ENCODE measurements at regions not wholly inside any gene's neighbourhood (a gene's known extent, or its start where the extent isn't known, plus 50 kb on each side); places are given as distances from the start of the nearest gene placed in this dataset.

DNA sequence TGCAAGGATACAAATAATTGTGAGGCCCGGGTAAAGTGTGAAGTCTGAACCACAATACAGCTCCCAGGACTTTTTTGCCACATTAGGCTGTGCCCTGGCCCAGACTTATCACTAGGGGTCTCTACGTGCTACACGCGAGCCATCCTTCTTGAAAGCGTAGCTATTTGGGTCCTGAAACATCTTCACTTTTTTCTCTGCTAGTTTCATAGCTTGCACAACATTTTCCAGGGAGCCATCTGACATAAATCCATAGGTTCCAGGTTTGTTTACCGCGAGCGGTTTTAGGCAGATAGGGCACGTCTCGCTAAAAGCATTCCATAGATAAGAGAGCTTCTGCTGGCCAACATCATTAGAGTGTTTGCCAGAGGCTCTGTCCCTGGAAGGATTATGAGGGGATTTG is 226.5 kb downstream of the RPS24 start:
- H3K36me3 Mint-ChIP-seq: no peaks in the 10 kb centered on the region
- peak overlapping the region in 1 of 8 donors; percentile 58 for H3K27ac Mint-ChIP-seq
- Histone ChIP-seq H3K4me3 (ENCODE audit: low read length) (no peak overlapping the region), H3K36me3 (ENCODE audit: insufficient read depth, low read length) (no peaks in the 10 kb centered on the region), H3K27ac (ENCODE audit: low read depth, low read length) (no peak overlapping the region), H3K9me3 (ENCODE audit: low read length) (no peaks in the 10 kb centered on the region), H3K27me3 (ENCODE audit: insufficient read depth, low read length, poor library complexity, severe bottlenecking) (no peaks in the 10 kb centered on the region), H3K4me1 (ENCODE audit: insufficient read depth, low read length) (no peaks in the 10 kb centered on the region)
- ChIA-PET POLR2A (no interaction called here), CTCF (interaction anchor here (2.2 kb wide), 1 partner anchor 935 kb away, joined by 8 read pairs; no protein-coding TSS in a partner anchor)
- peaks cover 0 to 11% of the 10 kb centered on the region in 2 donors for H3K27me3 Mint-ChIP-seq
- H3K4me3 Mint-ChIP-seq: no peak overlapping the region
- H3K9me3 Mint-ChIP-seq: no peaks in the 10 kb centered on the region
- H3K4me1 Mint-ChIP-seq: no peaks in the 10 kb centered on the region
- no peak for DNase-seq

DNA sequence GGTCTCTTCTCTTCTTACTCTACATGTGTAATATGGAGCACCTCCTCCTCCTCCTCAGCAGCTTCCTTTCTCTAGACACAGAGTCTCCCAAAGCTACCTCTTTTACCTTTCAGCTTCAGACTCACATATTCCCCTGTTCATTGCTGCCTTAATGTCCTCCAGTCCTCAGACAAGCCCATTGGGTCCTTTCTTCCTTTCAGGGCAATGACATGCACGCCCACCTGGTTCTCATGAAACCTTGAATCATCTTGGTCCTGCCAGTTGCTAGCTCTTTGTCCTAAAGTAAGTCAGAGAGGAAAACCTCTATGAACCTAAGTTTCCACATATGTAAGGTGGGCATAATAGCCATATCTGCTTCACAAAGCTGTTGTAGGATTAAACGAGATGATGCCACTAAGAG is 227.0 kb downstream of the RPS24 start:
- CTCF ChIA-PET: interaction anchor here (2.2 kb wide), 1 partner anchor 935 kb away, joined by 8 read pairs; no protein-coding TSS in a partner anchor
- no peak for DNase-seq
- peaks cover 0 to 11% of the 10 kb centered on the region in 2 donors for H3K27me3 Mint-ChIP-seq

DNA sequence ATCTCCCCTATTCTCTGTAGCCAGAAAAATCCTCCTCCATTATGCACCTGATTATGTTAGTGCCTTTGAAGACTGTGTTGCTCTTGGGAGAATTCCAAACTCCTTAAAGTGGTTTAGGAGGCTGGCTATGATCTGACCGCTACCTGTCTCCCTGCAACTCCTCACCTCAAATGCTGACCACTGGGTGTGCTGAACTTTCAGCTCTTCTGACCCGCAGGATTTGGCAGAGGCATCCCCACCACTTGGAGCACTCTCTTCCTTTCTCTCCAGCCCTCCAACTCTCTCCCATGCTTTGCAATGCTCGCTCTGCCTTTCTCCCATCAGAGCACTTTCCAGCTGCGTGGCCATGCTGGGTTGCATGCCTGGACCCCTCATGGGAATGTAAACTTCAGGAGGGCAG is 227.6 kb downstream of the RPS24 start:
- peak overlapping the region in 1 of 8 donors; percentile 58 for H3K27ac Mint-ChIP-seq
- H3K36me3 Mint-ChIP-seq: no peaks in the 10 kb centered on the region
- H3K36me3 ChIP-seq (ENCODE audit: insufficient read depth, low read length): no peaks in the 10 kb centered on the region
- POLR2A ChIA-PET: no interaction called here
- no peaks in the 10 kb centered on the region for H3K4me1 ChIP-seq (ENCODE audit: insufficient read depth, low read length)
- H3K9me3 Mint-ChIP-seq: no peaks in the 10 kb centered on the region
- no peak overlapping the region for H3K27ac ChIP-seq (ENCODE audit: low read depth, low read length)
- H3K9me3 ChIP-seq (ENCODE audit: low read length): no peaks in the 10 kb centered on the region
- no peaks in the 10 kb centered on the region for H3K27me3 ChIP-seq (ENCODE audit: insufficient read depth, low read length, poor library complexity, severe bottlenecking)
- no peak overlapping the region for H3K4me3 ChIP-seq (ENCODE audit: low read length)
- peaks cover 0 to 11% of the 10 kb centered on the region in 2 donors for H3K27me3 Mint-ChIP-seq
- H3K4me1 Mint-ChIP-seq: no peaks in the 10 kb centered on the region
- CTCF ChIA-PET: no interaction called here
- H3K4me3 Mint-ChIP-seq: no peak overlapping the region
- no peak for DNase-seq

More for the DNA sequence above, 227.0 kb downstream of the RPS24 start:
- Mint-ChIP-seq H3K4me3 (no peak overlapping the region), H3K9me3 (no peaks in the 10 kb centered on the region), H3K4me1 (no peaks in the 10 kb centered on the region), H3K36me3 (no peaks in the 10 kb centered on the region), H3K27ac (no peak overlapping the region)
- Histone ChIP-seq H3K9me3 (ENCODE audit: low read length) (no peaks in the 10 kb centered on the region), H3K4me1 (ENCODE audit: insufficient read depth, low read length) (no peaks in the 10 kb centered on the region), H3K36me3 (ENCODE audit: insufficient read depth, low read length) (no peaks in the 10 kb centered on the region), H3K4me3 (ENCODE audit: low read length) (no peak overlapping the region), H3K27ac (ENCODE audit: low read depth, low read length) (no peak overlapping the region), H3K27me3 (ENCODE audit: insufficient read depth, low read length, poor library complexity, severe bottlenecking) (no peaks in the 10 kb centered on the region)
- POLR2A ChIA-PET: no interaction called here

DNA sequence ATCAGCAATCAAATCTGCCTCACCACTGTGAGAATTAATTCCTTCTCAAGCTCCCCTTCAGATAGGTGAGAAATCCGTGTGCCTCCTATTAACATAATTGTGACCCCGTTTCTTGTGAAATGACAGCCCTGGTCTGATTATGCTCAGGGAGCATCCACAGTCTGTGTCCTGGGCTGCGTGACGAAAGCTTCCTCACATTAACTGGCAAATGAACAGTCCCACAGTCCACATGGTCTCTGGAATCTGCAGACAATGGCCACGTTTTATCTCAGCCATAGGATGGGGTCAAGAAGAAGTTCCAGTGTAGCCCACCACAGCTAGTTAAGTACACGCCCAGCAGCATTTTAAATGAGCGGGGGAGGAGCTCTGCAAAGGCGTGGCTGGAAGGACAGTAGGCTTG is 229.2 kb downstream of the RPS24 start:
- ChIA-PET CTCF (no interaction called here), POLR2A (no interaction called here)
- H3K4me1 Mint-ChIP-seq: no peaks in the 10 kb centered on the region
- Histone ChIP-seq H3K27me3 (ENCODE audit: insufficient read depth, low read length, poor library complexity, severe bottlenecking) (no peaks in the 10 kb centered on the region), H3K36me3 (ENCODE audit: insufficient read depth, low read length) (no peaks in the 10 kb centered on the region), H3K4me3 (ENCODE audit: low read length) (no peak overlapping the region), H3K9me3 (ENCODE audit: low read length) (no peaks in the 10 kb centered on the region), H3K27ac (ENCODE audit: low read depth, low read length) (no peak overlapping the region), H3K4me1 (ENCODE audit: insufficient read depth, low read length) (no peaks in the 10 kb centered on the region)
- H3K27ac Mint-ChIP-seq: no peak overlapping the region
- no peaks in the 10 kb centered on the region for H3K9me3 Mint-ChIP-seq
- H3K27me3 Mint-ChIP-seq: peaks cover 0 to 11% of the 10 kb centered on the region in 2 donors
- H3K4me3 Mint-ChIP-seq: no peak overlapping the region
- no peak for DNase-seq
- no peaks in the 10 kb centered on the region for H3K36me3 Mint-ChIP-seq

DNA sequence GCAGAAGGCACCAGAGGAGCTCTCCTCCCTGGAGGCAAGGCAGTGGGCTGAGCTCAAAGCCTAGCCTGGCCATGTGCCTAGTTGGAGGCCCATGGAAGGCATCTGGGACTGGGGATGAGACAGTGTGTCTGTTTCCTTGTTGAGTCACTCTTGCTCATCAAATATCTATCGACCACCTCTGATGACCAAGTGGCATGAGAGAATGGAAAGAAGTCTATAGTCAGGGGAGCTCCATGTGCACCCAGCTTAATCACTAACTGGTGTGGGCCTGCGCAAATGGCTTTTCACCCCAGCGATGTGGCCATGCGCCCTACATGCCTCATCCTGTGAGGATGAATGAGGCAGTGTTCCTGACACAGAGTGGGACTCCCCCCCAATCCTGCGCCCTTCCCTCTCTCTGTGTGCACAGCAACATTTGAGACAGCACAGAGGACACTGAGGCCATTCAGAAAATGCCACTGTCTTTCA is 229.9 kb downstream of the RPS24 start:
- H3K4me3 Mint-ChIP-seq: no peak overlapping the region
- no peaks in the 10 kb centered on the region for H3K36me3 Mint-ChIP-seq
- no peak overlapping the region for H3K4me3 ChIP-seq (ENCODE audit: low read length)
- POLR2A ChIA-PET: no interaction called here
- no peak for DNase-seq
- no peaks in the 10 kb centered on the region for H3K27me3 ChIP-seq (ENCODE audit: insufficient read depth, low read length, poor library complexity, severe bottlenecking)
- peaks cover 0 to under 1% (median 0%) of the 10 kb centered on the region in 5 donors for H3K9me3 Mint-ChIP-seq
- no peak overlapping the region for H3K27ac Mint-ChIP-seq
- CTCF ChIA-PET: no interaction called here
- H3K4me1 Mint-ChIP-seq: no peaks in the 10 kb centered on the region
- no peaks in the 10 kb centered on the region for H3K9me3 ChIP-seq (ENCODE audit: low read length)
- H3K36me3 ChIP-seq (ENCODE audit: insufficient read depth, low read length): no peaks in the 10 kb centered on the region
- H3K27me3 Mint-ChIP-seq: peaks cover 0 to 11% of the 10 kb centered on the region in 2 donors
- no peaks in the 10 kb centered on the region for H3K4me1 ChIP-seq (ENCODE audit: insufficient read depth, low read length)
- H3K27ac ChIP-seq (ENCODE audit: low read depth, low read length): no peak overlapping the region

DNA sequence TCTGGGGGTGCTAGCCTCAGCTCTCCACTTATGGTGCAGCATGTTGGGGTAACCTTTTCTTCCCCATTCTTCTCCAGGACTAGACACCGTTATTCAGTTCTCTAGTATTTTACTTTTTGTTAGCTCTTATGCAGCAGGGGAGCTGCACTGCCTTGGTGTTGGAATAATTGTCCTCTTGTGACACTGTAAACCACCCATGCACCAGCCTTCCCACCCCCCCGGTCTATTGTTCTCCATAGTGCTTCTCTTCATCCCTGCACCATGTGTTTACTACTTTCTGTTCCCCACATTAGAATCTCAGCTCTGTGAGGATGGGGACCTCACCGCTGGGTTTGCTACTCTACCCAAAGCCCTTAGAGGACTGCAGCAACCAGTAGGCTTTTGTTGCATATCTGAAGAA is 230.7 kb downstream of the RPS24 start:
- Histone ChIP-seq H3K27me3 (ENCODE audit: insufficient read depth, low read length, poor library complexity, severe bottlenecking) (no peaks in the 10 kb centered on the region), H3K9me3 (ENCODE audit: low read length) (no peaks in the 10 kb centered on the region), H3K4me1 (ENCODE audit: insufficient read depth, low read length) (no peaks in the 10 kb centered on the region), H3K36me3 (ENCODE audit: insufficient read depth, low read length) (no peaks in the 10 kb centered on the region), H3K27ac (ENCODE audit: low read depth, low read length) (no peak overlapping the region), H3K4me3 (ENCODE audit: low read length) (no peak overlapping the region)
- Mint-ChIP-seq H3K4me1 (no peaks in the 10 kb centered on the region), H3K27me3 (peaks cover 0 to 3% of the 10 kb centered on the region in 2 donors), H3K27ac (peak overlapping the region in 1 of 8 donors; percentile 12), H3K9me3 (peaks cover 0 to 1% (median 0%) of the 10 kb centered on the region in 5 donors), H3K36me3 (no peaks in the 10 kb centered on the region), H3K4me3 (no peak overlapping the region)
- no peak for DNase-seq
- ChIA-PET POLR2A (no interaction called here), CTCF (no interaction called here)

DNA sequence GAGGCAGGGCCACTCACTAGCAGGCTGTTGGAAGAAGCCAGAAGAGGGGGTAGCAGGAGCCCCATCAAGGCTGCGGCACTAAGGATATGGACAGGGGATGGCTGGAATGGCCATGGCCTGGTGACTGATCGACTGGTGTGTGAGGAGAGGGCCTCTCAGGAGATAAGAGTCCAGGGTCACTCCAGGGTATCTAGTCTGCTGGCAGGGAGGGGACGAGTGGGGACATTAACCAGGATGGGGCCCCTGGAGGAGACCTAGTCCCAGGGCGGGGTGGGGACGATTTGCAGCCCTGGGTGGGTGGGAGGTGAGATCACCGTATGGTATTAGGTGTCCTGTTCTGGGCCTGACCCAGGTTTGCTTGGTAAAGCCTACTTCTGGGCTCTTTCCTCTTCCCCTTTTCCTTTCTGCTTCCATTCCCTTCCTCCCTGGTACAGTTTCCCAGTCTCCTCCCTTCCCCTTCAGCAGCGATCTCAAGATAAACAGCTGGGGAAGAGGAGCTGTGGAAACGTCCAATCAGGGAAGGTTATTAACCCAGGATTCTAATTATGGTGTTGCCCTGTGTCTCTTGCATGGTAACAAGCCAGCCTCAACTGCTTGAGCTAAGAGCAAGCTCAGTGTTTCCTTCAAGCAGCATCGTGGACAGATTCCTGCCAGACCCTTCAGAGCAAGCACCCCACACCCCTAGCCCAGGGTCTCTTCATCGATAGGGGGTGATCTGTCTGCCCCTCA is 233.2 kb downstream of the RPS24 start:
- Histone ChIP-seq H3K27me3 (ENCODE audit: insufficient read depth, low read length, poor library complexity, severe bottlenecking) (no peaks in the 10 kb centered on the region), H3K9me3 (ENCODE audit: low read length) (no peaks in the 10 kb centered on the region), H3K36me3 (ENCODE audit: insufficient read depth, low read length) (no peaks in the 10 kb centered on the region), H3K4me3 (ENCODE audit: low read length) (no peak overlapping the region), H3K4me1 (ENCODE audit: insufficient read depth, low read length) (no peaks in the 10 kb centered on the region), H3K27ac (ENCODE audit: low read depth, low read length) (no peak overlapping the region)
- H3K4me1 Mint-ChIP-seq: no peaks in the 10 kb centered on the region
- DNase-seq: no peak
- no peak overlapping the region for H3K4me3 Mint-ChIP-seq
- ChIA-PET POLR2A (no interaction called here), CTCF (no interaction called here)
- peak overlapping the region in 1 of 8 donors; percentile 89 for H3K27ac Mint-ChIP-seq
- no peaks in the 10 kb centered on the region for H3K36me3 Mint-ChIP-seq
- peaks cover 2 to 3% of the 10 kb centered on the region in 2 donors for H3K27me3 Mint-ChIP-seq
- H3K9me3 Mint-ChIP-seq: peaks cover 0 to 1% (median 0%) of the 10 kb centered on the region in 5 donors

DNA sequence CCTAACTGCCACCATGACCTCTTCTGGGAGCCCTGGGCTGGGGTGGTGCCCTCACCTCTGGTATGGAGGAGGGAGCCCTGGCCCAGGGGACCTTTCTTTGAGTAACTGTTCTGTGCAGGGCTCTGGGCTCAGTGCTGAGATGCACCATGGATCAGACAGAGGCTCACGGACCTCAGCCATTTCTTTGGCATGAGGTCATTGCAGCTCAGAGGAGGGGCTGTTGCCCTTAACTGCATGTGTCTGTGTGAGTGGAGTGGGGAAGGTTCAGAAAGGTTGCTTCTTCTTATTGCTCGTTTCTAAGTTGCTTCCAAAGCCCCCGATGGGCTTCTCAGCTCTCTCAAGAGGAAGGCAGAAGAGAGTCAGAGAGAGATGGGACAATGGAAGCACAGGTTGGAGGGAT is 233.9 kb downstream of the RPS24 start:
- no peaks in the 10 kb centered on the region for H3K9me3 ChIP-seq (ENCODE audit: low read length)
- H3K27me3 ChIP-seq (ENCODE audit: insufficient read depth, low read length, poor library complexity, severe bottlenecking): no peaks in the 10 kb centered on the region
- POLR2A ChIA-PET: no interaction called here
- no peaks in the 10 kb centered on the region for H3K4me1 ChIP-seq (ENCODE audit: insufficient read depth, low read length)
- DNase-seq: no peak
- Mint-ChIP-seq H3K4me1 (no peaks in the 10 kb centered on the region), H3K9me3 (peaks cover 0 to 1% (median 0%) of the 10 kb centered on the region in 5 donors), H3K27me3 (peaks cover 3% of the 10 kb centered on the region in 2 donors), H3K27ac (no peak overlapping the region), H3K4me3 (no peak overlapping the region), H3K36me3 (no peaks in the 10 kb centered on the region)
- H3K36me3 ChIP-seq (ENCODE audit: insufficient read depth, low read length): no peaks in the 10 kb centered on the region
- H3K27ac ChIP-seq (ENCODE audit: low read depth, low read length): no peak overlapping the region
- CTCF ChIA-PET: no interaction called here
- no peak overlapping the region for H3K4me3 ChIP-seq (ENCODE audit: low read length)

All from CD8-positive, alpha-beta memory T cell (primary cell).